GM04504 (cell line): ENCODE measurements at regions not wholly inside any gene's neighbourhood (a gene's known extent, or its start where the extent isn't known, plus 50 kb on each side); places are given as distances from the start of the nearest gene placed in this dataset.
"Not testable (repeated sequence)": the region's sequence is repeated elsewhere in the genome, so short reads cannot be mapped to it uniquely, and the experiment has no call there.

ENCODE experiments used
- DNase-seq: peaks from one replicate; pipeline ENCODE4 v3.0.0-alpha.2; 2012; ENCODE audit warnings: low read depth

- DNase-seq = no peak
Measured at GRCh38 chr2:8334866-8335325, 347.0 kb upstream of the ID2 start.

- DNase-seq = no peak
Measured at GRCh38 chr2:8335801-8336200, 346.1 kb upstream of the ID2 start.

GRCh38 chr2:8337321-8337720 is 344.5 kb upstream of the ID2 start:
- DNase-seq = no peak

- DNase-seq = no peak
Measured at GRCh38 chr2:8342407-8342806, 339.4 kb upstream of the ID2 start.

- DNase-seq = no peak
Measured at GRCh38 chr2:8343031-8343430, 338.8 kb upstream of the ID2 start.

GRCh38 chr2:8344144-8345097 is 337.4 kb upstream of the ID2 start:
- DNase-seq = no peak

GRCh38 chr2:8345200-8345599 is 336.7 kb upstream of the ID2 start:
- no peak for DNase-seq

- DNase-seq = no peak
Measured at GRCh38 chr2:8346208-8346607, 335.6 kb upstream of the ID2 start.

GRCh38 chr2:8346706-8347430 is 335.0 kb upstream of the ID2 start:
- no peak for DNase-seq

GRCh38 chr2:8348911-8349310 is 332.9 kb upstream of the ID2 start:
- not testable (repeated sequence) for DNase-seq

GRCh38 chr2:8352296-8352695 is 329.6 kb upstream of the ID2 start:
- no peak for DNase-seq

GRCh38 chr2:8352989-8353388 is 328.9 kb upstream of the ID2 start:
- DNase-seq = no peak

- DNase-seq = no peak
Measured at GRCh38 chr2:8355102-8355859, 326.6 kb upstream of the ID2 start.

GRCh38 chr2:8357738-8358518 is 323.9 kb upstream of the ID2 start:
- DNase-seq = no peak

- DNase-seq = no peak
Measured at GRCh38 chr2:8361930-8362329, 319.9 kb upstream of the ID2 start.

GRCh38 chr2:8363161-8363560 is 318.7 kb upstream of the ID2 start:
- no peak for DNase-seq

- no peak for DNase-seq
Measured at GRCh38 chr2:8364668-8365067, 317.2 kb upstream of the ID2 start.

- no peak for DNase-seq
Measured at GRCh38 chr2:8365331-8365910, 316.4 kb upstream of the ID2 start.

GRCh38 chr2:8367833-8368232 is 314.0 kb upstream of the ID2 start:
- DNase-seq = no peak

GRCh38 chr2:8368463-8368862 is 313.4 kb upstream of the ID2 start:
- no peak for DNase-seq

GRCh38 chr2:8369522-8369921 is 312.3 kb upstream of the ID2 start:
- DNase-seq = no peak
